ENCODE measurements at regions not wholly inside any gene's neighbourhood (a gene's known extent, or its start where the extent isn't known, plus 50 kb on each side); places are given as distances from the start of the nearest gene placed in this dataset.
A peak's percentile ranks its signal among the peaks of the same experiment; 100 is the strongest.

- Histone ChIP-seq H2AFZ (ENCODE audit: low read length) (no peak overlapping the region), H3K79me2 (ENCODE audit: insufficient read depth, low read length) (no peaks in the 10 kb centered on the region), H3K27ac (ENCODE audit: low read depth, low read length) (no peak overlapping the region), H3K4me2 (ENCODE audit: insufficient read depth, low read length) (peak overlapping the region; percentile 47), H3K36me3 (ENCODE audit: insufficient read depth, low read length) (no peaks in the 10 kb centered on the region), H3K27me3 (ENCODE audit: insufficient read depth, low read length) (no peaks in the 10 kb centered on the region), H4K20me1 (ENCODE audit: insufficient read depth, low read length) (no peaks in the 10 kb centered on the region), H3K4me1 (ENCODE audit: insufficient read depth, low read length) (peaks cover 18% of the 10 kb centered on the region), H3K9me3 (ENCODE audit: low read depth, low read length) (no peaks in the 10 kb centered on the region), H3K4me3 (ENCODE audit: insufficient read depth, low read length) (no peak overlapping the region)
- no peak for TF ChIP-seq CTCF (IDR thresholded peaks at IDR 0.05; ENCODE audit: extremely low read depth, low read depth, low read length)
- no peak for DNase-seq (ENCODE audit: insufficient read length, low spot score, missing footprints)
Measured at GRCh38 chr2:12045864-12046291, 299.4 kb downstream of the LPIN1 start.

GRCh38 chr2:12046641-12047040 is 300.2 kb downstream of the LPIN1 start:
- Histone ChIP-seq H3K27ac (ENCODE audit: low read depth, low read length) (no peak overlapping the region), H3K4me2 (ENCODE audit: insufficient read depth, low read length) (peak overlapping the region; percentile 47), H2AFZ (ENCODE audit: low read length) (no peak overlapping the region), H4K20me1 (ENCODE audit: insufficient read depth, low read length) (no peaks in the 10 kb centered on the region), H3K36me3 (ENCODE audit: insufficient read depth, low read length) (no peaks in the 10 kb centered on the region), H3K27me3 (ENCODE audit: insufficient read depth, low read length) (no peaks in the 10 kb centered on the region), H3K79me2 (ENCODE audit: insufficient read depth, low read length) (no peaks in the 10 kb centered on the region), H3K9me3 (ENCODE audit: low read depth, low read length) (no peaks in the 10 kb centered on the region), H3K4me3 (ENCODE audit: insufficient read depth, low read length) (no peak overlapping the region), H3K4me1 (ENCODE audit: insufficient read depth, low read length) (peaks cover 23% of the 10 kb centered on the region)
- no peak for TF ChIP-seq CTCF (IDR thresholded peaks at IDR 0.05; ENCODE audit: extremely low read depth, low read depth, low read length)
- no peak for DNase-seq (ENCODE audit: insufficient read length, low spot score, missing footprints)

GRCh38 chr2:12047761-12048160 is 301.3 kb downstream of the LPIN1 start:
- no peaks in the 10 kb centered on the region for H3K27me3 ChIP-seq (ENCODE audit: insufficient read depth, low read length)
- TF ChIP-seq CTCF (IDR thresholded peaks at IDR 0.05; ENCODE audit: extremely low read depth, low read depth, low read length) = no peak

GRCh38 chr2:12048550-12048949 is 302.1 kb downstream of the LPIN1 start:
- H4K20me1 ChIP-seq (ENCODE audit: insufficient read depth, low read length) = no peaks in the 10 kb centered on the region
- H2AFZ ChIP-seq (ENCODE audit: low read length) = no peak overlapping the region
- no peak overlapping the region for H3K4me2 ChIP-seq (ENCODE audit: insufficient read depth, low read length)
- no peaks in the 10 kb centered on the region for H3K79me2 ChIP-seq (ENCODE audit: insufficient read depth, low read length)
- no peaks in the 10 kb centered on the region for H3K27me3 ChIP-seq (ENCODE audit: insufficient read depth, low read length)
- no peaks in the 10 kb centered on the region for H3K9me3 ChIP-seq (ENCODE audit: low read depth, low read length)
- H3K36me3 ChIP-seq (ENCODE audit: insufficient read depth, low read length) = no peaks in the 10 kb centered on the region
- peak; percentile 15 for TF ChIP-seq CTCF (IDR thresholded peaks at IDR 0.05; ENCODE audit: extremely low read depth, low read depth, low read length)
- H3K4me3 ChIP-seq (ENCODE audit: insufficient read depth, low read length) = no peak overlapping the region
- no peak overlapping the region for H3K27ac ChIP-seq (ENCODE audit: low read depth, low read length)
- peaks cover 30% of the 10 kb centered on the region for H3K4me1 ChIP-seq (ENCODE audit: insufficient read depth, low read length)
- DNase-seq (ENCODE audit: insufficient read length, low spot score, missing footprints) = no peak

More at GRCh38 chr2:12047761-12048160, 301.3 kb downstream of the LPIN1 start:
- Histone ChIP-seq H3K27ac (ENCODE audit: low read depth, low read length) (no peak overlapping the region), H2AFZ (ENCODE audit: low read length) (no peak overlapping the region), H3K79me2 (ENCODE audit: insufficient read depth, low read length) (no peaks in the 10 kb centered on the region), H3K4me1 (ENCODE audit: insufficient read depth, low read length) (peaks cover 30% of the 10 kb centered on the region), H3K4me2 (ENCODE audit: insufficient read depth, low read length) (no peak overlapping the region), H3K36me3 (ENCODE audit: insufficient read depth, low read length) (no peaks in the 10 kb centered on the region), H3K9me3 (ENCODE audit: low read depth, low read length) (no peaks in the 10 kb centered on the region), H3K4me3 (ENCODE audit: insufficient read depth, low read length) (no peak overlapping the region), H4K20me1 (ENCODE audit: insufficient read depth, low read length) (no peaks in the 10 kb centered on the region)
- DNase-seq (ENCODE audit: insufficient read length, low spot score, missing footprints) = no peak
